Effector memory CD8-positive, alpha-beta T cell (primary cell): ENCODE measurements at regions not wholly inside any gene's neighbourhood (a gene's known extent, or its start where the extent isn't known, plus 50 kb on each side); places are given as distances from the start of the nearest gene placed in this dataset.
"Not testable (repeated sequence)": the region's sequence is repeated elsewhere in the genome, so short reads cannot be mapped to it uniquely, and the experiment has no call there.

ENCODE experiments used
- ATAC-seq: fragments of 150-1000 bp; cut with Tn5 transposase; replicated peaks from 2 replicates; pipeline ENCODE4 v1.10.0; 2021; ENCODE audit warnings: mild to moderate bottlenecking, moderate library complexity
- DNase-seq, 3 experiments: peaks; one replicate each; pipeline ENCODE4 v3.0.0; 2021
- H3K27ac Mint-ChIP-seq, 2 donors: one replicate each; pipeline ENCODE4 v1.8.0; 2022; ENCODE audit warnings: mild to moderate bottlenecking in 2 of 2, mixed read lengths in 2 of 2, moderate library complexity in 2 of 2
- H3K27me3 Mint-ChIP-seq, 2 donors: one replicate each; pipeline ENCODE4 v1.8.0; 2022; ENCODE audit warnings: mixed read lengths in 2 of 2
- H3K36me3 Mint-ChIP-seq: one replicate; pipeline ENCODE4 v1.8.0; 2022; ENCODE audit warnings: mild to moderate bottlenecking, moderate library complexity, mixed read lengths; ENCODE audit not compliant: insufficient read depth
- H3K4me1 Mint-ChIP-seq, 2 donors: one replicate each; pipeline ENCODE4 v1.8.0; 2022; ENCODE audit warnings: low read depth in 2 of 2, mixed read lengths in 2 of 2
- H3K4me3 Mint-ChIP-seq, 2 donors: one replicate each; pipeline ENCODE4 v1.8.0; 2022; ENCODE audit warnings: mild to moderate bottlenecking in 2 of 2, mixed read lengths in 2 of 2, moderate library complexity in 2 of 2
- H3K9me3 Mint-ChIP-seq, 2 donors: one replicate each; pipeline ENCODE4 v1.8.0; 2022; ENCODE audit warnings: mixed read lengths in 2 of 2

GRCh38 chr3:104396974-104397669 is 969.6 kb upstream of the ALCAM start:
- Mint-ChIP-seq H3K36me3 (no peaks in the 10 kb centered on the region), H3K4me3 (no peak overlapping the region), H3K9me3 (peaks cover 5 to 12% of the 10 kb centered on the region in 2 donors), H3K4me1 (no peaks in the 10 kb centered on the region), H3K27ac (no peak overlapping the region), H3K27me3 (no peaks in the 10 kb centered on the region)
- DNase-seq, result no peak
- no peak for ATAC-seq

DNA sequence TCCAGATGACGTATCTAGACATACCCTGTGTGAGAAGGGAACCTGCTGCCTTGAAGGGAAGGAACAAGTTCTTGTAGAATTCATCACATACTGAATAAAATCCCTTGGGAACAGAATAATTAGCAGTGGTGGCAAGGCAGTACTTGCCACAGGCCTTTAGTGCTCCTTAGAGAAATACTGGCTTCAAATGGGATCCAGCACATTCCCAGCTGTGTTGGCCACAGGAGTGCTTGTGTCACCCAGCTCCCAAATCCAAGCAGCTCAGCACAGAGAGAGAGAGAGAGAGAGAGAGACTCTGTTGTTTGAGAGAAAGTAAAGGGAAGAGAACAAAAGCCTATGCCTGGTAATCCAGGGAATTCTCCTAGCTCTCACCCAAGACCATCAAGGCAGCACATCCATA is 969.0 kb upstream of the ALCAM start:
- H3K27ac Mint-ChIP-seq, result no peak overlapping the region
- no peak for ATAC-seq
- H3K9me3 Mint-ChIP-seq, result peaks cover 5 to 15% of the 10 kb centered on the region in 2 donors
- H3K27me3 Mint-ChIP-seq, result no peaks in the 10 kb centered on the region
- H3K4me1 Mint-ChIP-seq, result no peaks in the 10 kb centered on the region
- no peaks in the 10 kb centered on the region for H3K36me3 Mint-ChIP-seq
- DNase-seq, result no peak
- no peak overlapping the region for H3K4me3 Mint-ChIP-seq

GRCh38 chr3:104402902-104403301 is 963.8 kb upstream of the ALCAM start:
- Mint-ChIP-seq H3K27ac (no peak overlapping the region), H3K27me3 (no peaks in the 10 kb centered on the region), H3K4me1 (no peaks in the 10 kb centered on the region), H3K9me3 (peaks cover 3 to 15% of the 10 kb centered on the region in 2 donors), H3K4me3 (no peak overlapping the region), H3K36me3 (peaks cover 3% of the 10 kb centered on the region)
- no peak for ATAC-seq
- DNase-seq, result no peak

GRCh38 chr3:104411757-104412156 is 955.0 kb upstream of the ALCAM start:
- ATAC-seq, result no peak
- no peaks in the 10 kb centered on the region for H3K36me3 Mint-ChIP-seq
- peaks cover 0 to 2% of the 10 kb centered on the region in 2 donors for H3K9me3 Mint-ChIP-seq
- DNase-seq, result no peak
- no peak overlapping the region for H3K27ac Mint-ChIP-seq
- no peaks in the 10 kb centered on the region for H3K27me3 Mint-ChIP-seq
- no peak overlapping the region for H3K4me3 Mint-ChIP-seq
- H3K4me1 Mint-ChIP-seq, result no peaks in the 10 kb centered on the region

DNA sequence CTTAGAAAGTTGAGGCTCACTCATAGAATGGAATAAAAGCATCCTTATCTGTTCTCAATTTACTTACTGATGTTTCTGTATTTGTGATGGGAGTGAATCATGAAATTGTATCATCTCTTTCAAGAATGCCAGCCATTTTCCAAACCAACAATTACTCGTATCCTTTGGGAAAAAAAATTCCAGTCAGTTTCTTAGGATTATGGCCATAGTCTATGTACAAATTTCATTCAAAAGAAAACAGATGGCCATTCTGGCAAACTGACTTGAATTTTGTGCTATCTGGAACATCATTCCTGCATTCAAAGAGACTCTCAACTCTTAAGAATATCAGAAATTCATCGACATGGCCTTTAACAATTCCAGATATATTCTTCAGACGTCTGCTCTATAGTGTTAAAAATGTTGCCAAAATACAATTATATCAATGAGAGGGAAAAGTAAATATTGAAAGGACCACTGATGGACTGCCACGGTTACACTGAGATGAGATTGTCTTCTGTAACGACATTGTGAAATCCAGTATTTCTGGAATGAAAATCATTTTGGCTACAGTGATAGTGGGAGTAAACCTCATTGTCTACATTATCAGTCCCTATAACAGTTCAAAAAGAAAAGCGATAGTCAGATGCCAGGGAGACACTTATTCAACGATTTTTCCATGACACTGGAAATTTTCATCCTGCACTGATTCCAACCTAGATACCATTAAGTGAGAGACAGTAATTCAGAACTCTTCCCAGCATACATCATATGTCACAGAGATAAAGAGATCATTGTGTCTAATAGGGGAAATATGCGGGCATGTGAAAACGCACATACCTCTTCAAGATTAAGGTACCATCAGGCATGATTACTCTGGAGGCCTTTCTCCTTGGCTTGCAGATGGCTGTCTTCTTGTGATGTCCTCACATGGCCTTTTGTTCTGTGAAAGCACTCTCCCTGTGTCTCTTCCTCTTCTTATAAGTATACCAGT is 953.8 kb upstream of the ALCAM start:
- Mint-ChIP-seq H3K4me3 (no peak overlapping the region), H3K4me1 (no peaks in the 10 kb centered on the region), H3K36me3 (no peaks in the 10 kb centered on the region), H3K9me3 (peaks cover 0 to 2% of the 10 kb centered on the region in 2 donors), H3K27ac (no peak overlapping the region), H3K27me3 (no peaks in the 10 kb centered on the region)
- DNase-seq (no peak), ATAC-seq (no peak)

- no peak overlapping the region for H3K27ac Mint-ChIP-seq
- no peak for DNase-seq
- no peaks in the 10 kb centered on the region for H3K4me1 Mint-ChIP-seq
- no peaks in the 10 kb centered on the region for H3K27me3 Mint-ChIP-seq
- H3K9me3 Mint-ChIP-seq, result peaks cover 0 to 2% of the 10 kb centered on the region in 2 donors
- no peak for ATAC-seq
- H3K4me3 Mint-ChIP-seq, result no peak overlapping the region
- no peaks in the 10 kb centered on the region for H3K36me3 Mint-ChIP-seq
These were observed 938.3 kb upstream of the ALCAM start for GRCh38 chr3:104428337-104428925.

DNA sequence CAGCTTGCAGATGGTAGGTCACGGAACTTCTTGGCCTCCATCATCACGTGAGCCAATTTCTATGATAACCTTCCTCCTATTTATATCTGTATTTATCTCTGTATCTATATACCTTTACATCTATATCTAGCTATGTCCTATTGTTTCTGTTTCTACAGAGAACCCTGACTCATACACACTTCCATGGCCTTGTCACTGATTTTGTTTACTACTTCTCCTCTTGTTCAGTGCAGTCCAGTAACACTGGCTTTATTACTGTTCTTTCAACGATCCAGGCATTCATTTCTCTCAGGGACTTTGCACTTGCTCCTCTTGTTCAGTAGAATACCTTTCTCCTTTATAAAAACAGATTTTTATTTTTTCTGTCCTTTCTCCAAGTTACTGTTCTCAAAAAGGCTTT is 937.0 kb upstream of the ALCAM start:
- H3K4me1 Mint-ChIP-seq, result no peaks in the 10 kb centered on the region
- ATAC-seq, result no peak
- H3K27me3 Mint-ChIP-seq, result no peaks in the 10 kb centered on the region
- peaks cover 0 to 2% of the 10 kb centered on the region in 2 donors for H3K9me3 Mint-ChIP-seq
- no peak for DNase-seq
- no peaks in the 10 kb centered on the region for H3K36me3 Mint-ChIP-seq
- H3K27ac Mint-ChIP-seq, result no peak overlapping the region
- H3K4me3 Mint-ChIP-seq, result no peak overlapping the region

- Mint-ChIP-seq H3K4me1 (no peaks in the 10 kb centered on the region), H3K27ac (no peak overlapping the region), H3K36me3 (no peaks in the 10 kb centered on the region), H3K4me3 (no peak overlapping the region), H3K27me3 (no peaks in the 10 kb centered on the region), H3K9me3 (peaks cover 0 to 2% of the 10 kb centered on the region in 2 donors)
- DNase-seq (no peak), ATAC-seq (no peak)
These were observed 930.2 kb upstream of the ALCAM start for GRCh38 chr3:104436506-104436905.

GRCh38 chr3:104437131-104437750 is 929.5 kb upstream of the ALCAM start:
- no peak overlapping the region for H3K27ac Mint-ChIP-seq
- peaks cover 0 to 2% of the 10 kb centered on the region in 2 donors for H3K9me3 Mint-ChIP-seq
- H3K27me3 Mint-ChIP-seq, result no peaks in the 10 kb centered on the region
- H3K4me1 Mint-ChIP-seq, result no peaks in the 10 kb centered on the region
- no peak for ATAC-seq
- DNase-seq, result no peak
- no peak overlapping the region for H3K4me3 Mint-ChIP-seq
- no peaks in the 10 kb centered on the region for H3K36me3 Mint-ChIP-seq

GRCh38 chr3:104437891-104438290 is 928.8 kb upstream of the ALCAM start:
- Mint-ChIP-seq H3K27me3 (peaks cover 0 to 2% of the 10 kb centered on the region in 2 donors), H3K4me1 (no peaks in the 10 kb centered on the region), H3K4me3 (no peak overlapping the region), H3K9me3 (peaks cover under 1 to 1% of the 10 kb centered on the region in 2 donors), H3K27ac (no peak overlapping the region), H3K36me3 (no peaks in the 10 kb centered on the region)
- ATAC-seq (no peak), DNase-seq (no peak)

- H3K27ac Mint-ChIP-seq, result no peak overlapping the region
- H3K9me3 Mint-ChIP-seq, result peaks cover 3 to 9% of the 10 kb centered on the region in 2 donors
- DNase-seq, result no peak
- no peak overlapping the region for H3K4me3 Mint-ChIP-seq
- H3K27me3 Mint-ChIP-seq, result peaks cover 0 to 10% of the 10 kb centered on the region in 2 donors
- no peaks in the 10 kb centered on the region for H3K4me1 Mint-ChIP-seq
- ATAC-seq, result no peak
- H3K36me3 Mint-ChIP-seq, result no peaks in the 10 kb centered on the region
These were observed 928.0 kb upstream of the ALCAM start for GRCh38 chr3:104438706-104439105.

DNA sequence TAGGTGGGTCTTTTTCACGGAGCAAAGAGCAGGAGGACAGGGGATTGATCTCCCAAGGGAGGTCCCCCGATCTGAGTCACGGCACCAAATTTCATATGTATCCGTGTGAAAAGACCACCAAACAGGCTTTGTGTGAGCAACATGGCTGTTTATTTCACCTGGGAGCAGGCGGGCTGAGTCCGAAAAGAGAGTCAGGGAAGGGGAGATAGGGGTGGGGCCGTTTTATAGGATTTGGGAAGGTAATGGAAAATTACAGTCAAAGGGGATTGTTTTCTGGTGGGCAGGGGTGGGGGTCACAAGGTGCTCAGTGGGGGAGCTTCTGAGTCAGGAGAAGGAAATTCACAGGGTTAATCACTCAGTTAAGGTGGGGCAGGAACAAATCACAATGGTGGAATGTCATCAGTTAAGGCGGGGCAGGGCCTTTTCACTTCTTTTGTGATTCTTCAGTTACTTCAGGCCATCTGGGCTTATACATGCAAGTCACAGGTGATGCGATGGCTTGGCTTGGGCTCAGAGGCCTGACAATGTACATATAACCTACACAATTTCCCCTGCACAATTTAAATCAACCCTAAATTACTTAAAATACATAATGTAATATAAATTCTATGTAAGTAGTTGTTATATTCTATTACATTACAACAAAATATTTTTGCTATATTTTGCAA is 921.3 kb upstream of the ALCAM start:
- Mint-ChIP-seq H3K9me3 (peaks cover 6 to 21% of the 10 kb centered on the region in 2 donors), H3K27me3 (peaks cover 0 to 27% of the 10 kb centered on the region in 2 donors)
- not testable (repeated sequence) for H3K27ac Mint-ChIP-seq, H3K4me1 Mint-ChIP-seq, H3K36me3 Mint-ChIP-seq, H3K4me3 Mint-ChIP-seq, DNase-seq, ATAC-seq

DNA sequence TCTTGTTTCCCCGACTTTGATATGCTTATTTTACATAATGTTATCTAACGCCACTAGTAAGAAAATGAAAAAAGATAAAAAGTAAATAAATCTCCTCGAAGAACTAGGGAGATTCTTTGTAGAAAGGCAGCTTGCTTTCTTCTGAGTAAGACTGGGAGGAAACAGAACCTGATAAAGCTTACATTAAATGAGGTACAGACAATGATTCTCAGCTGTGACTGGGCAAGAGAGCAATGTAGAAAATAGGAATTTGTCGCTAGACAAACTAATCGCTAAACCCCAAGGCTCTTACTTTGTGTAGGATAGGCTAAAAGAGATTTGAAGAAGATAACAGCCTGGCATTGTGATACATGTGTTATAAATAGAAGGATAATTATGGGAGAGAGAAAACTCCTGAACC is 919.0 kb upstream of the ALCAM start:
- no peak overlapping the region for H3K4me3 Mint-ChIP-seq
- H3K27ac Mint-ChIP-seq, result no peak overlapping the region
- H3K4me1 Mint-ChIP-seq, result no peaks in the 10 kb centered on the region
- peaks cover 6 to 21% of the 10 kb centered on the region in 2 donors for H3K9me3 Mint-ChIP-seq
- ATAC-seq, result no peak
- H3K36me3 Mint-ChIP-seq, result no peaks in the 10 kb centered on the region
- H3K27me3 Mint-ChIP-seq, result peaks cover 0 to 27% of the 10 kb centered on the region in 2 donors
- no peak for DNase-seq
